ENCODE measurements at regions not wholly inside any gene's neighbourhood (a gene's known extent, or its start where the extent isn't known, plus 50 kb on each side); places are given as distances from the start of the nearest gene placed in this dataset.

DNA sequence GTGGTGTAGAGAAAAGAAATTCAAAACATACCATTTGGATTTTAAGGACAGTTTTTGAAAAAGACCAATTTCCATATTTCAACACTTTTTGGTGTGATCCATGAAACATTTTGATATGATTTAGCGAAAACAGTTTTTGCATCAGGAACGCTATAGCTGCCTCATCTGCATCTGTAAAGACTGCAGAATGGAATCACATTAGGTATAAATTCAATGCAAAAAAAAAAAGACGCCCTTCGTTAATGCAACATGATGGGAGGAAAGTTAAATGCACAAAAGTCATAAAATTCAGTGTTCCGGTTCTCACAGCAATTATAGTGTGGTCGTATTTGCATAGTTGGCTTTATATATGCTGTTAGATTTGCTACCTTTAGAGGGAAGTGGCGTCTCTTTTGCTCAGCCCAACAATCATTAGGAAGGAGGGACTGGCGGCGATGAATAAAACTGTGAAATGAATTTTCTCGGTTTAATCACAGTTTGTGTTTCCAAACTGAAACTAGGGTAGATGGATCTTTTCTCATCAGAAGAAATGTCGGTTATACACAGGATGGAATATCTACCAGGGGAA, 215.7 kb downstream of the TEX29 start:
- no peak for TF ChIP-seq CTCF (IDR thresholded peaks at IDR 0.05)
- TF ChIP-seq POLR2A (IDR thresholded peaks at IDR 0.05), result no peak

All from testis (tissue), 2 donors.